ENCODE measurements at regions not wholly inside any gene's neighbourhood (a gene's known extent, or its start where the extent isn't known, plus 50 kb on each side); places are given as distances from the start of the nearest gene placed in this dataset.
A peak's percentile ranks its signal among the peaks of the same experiment; 100 is the strongest.

GRCh38 chr10:120960725-120961124, 109.6 kb downstream of the WDR11 start:
- no peak overlapping the region for H2BK5ac ChIP-seq (ENCODE audit: low read length)
- no peaks in the 10 kb centered on the region for H3K79me1 ChIP-seq (ENCODE audit: low read length)
- H4K5ac ChIP-seq (ENCODE audit: low read length): no peak overlapping the region

GRCh38 chr10:120961795-120962755, 110.9 kb downstream of the WDR11 start:
- no peaks in the 10 kb centered on the region for H3K79me1 ChIP-seq (ENCODE audit: low read length)
- H3K4me1 ChIP-seq (ENCODE audit: control insufficient read depth, low read depth, low read length): no peaks in the 10 kb centered on the region
- no peaks in the 10 kb centered on the region for H3K36me3 ChIP-seq (ENCODE audit: control insufficient read depth, insufficient read depth, low read length)
- H2BK5ac ChIP-seq (ENCODE audit: low read length): no peak overlapping the region
- no peaks in the 10 kb centered on the region for H3K27me3 ChIP-seq (ENCODE audit: insufficient read depth, low read length, poor library complexity)
- no peak overlapping the region for H3K4me2 ChIP-seq (ENCODE audit: low read length)
- H3K56ac ChIP-seq (ENCODE audit: low read length): no peak overlapping the region
- H3K4me3 ChIP-seq (ENCODE audit: low read length): no peak overlapping the region
- H3K27ac ChIP-seq (ENCODE audit: low read depth, low read length): no peak overlapping the region
- H2BK120ac ChIP-seq (ENCODE audit: low read depth, low read length): no peak overlapping the region
- H3K9ac ChIP-seq (ENCODE audit: low read length): no peak overlapping the region
- no peak for DNase-seq
- no peak overlapping the region for H3K23ac ChIP-seq (ENCODE audit: low read length)
- no peak overlapping the region for H4K5ac ChIP-seq (ENCODE audit: low read length)
- H2AK5ac ChIP-seq (ENCODE audit: low read length): no peak overlapping the region
- no peak overlapping the region for H4K8ac ChIP-seq (ENCODE audit: low read depth, low read length)
- no peak overlapping the region for H3K4ac ChIP-seq (ENCODE audit: low read depth, low read length)
- H3K18ac ChIP-seq (ENCODE audit: low read length): no peak overlapping the region
- H2BK15ac ChIP-seq (replicated peaks; ENCODE audit: low read depth): no peak overlapping the region
- WGBS (ENCODE audit: extremely low coverage, insufficient coverage, low lambda C conversion rate): no CpG with 5 or more reads among the region's 17 CpGs
- no peaks in the 10 kb centered on the region for H3K79me2 ChIP-seq (ENCODE audit: control insufficient read depth, insufficient read depth, low read length)

More at GRCh38 chr10:120960725-120961124, 109.6 kb downstream of the WDR11 start:
- Histone ChIP-seq H3K4me3 (ENCODE audit: low read length) (no peak overlapping the region), H3K4me1 (ENCODE audit: control insufficient read depth, low read depth, low read length) (no peaks in the 10 kb centered on the region), H4K8ac (ENCODE audit: low read depth, low read length) (no peak overlapping the region), H3K9ac (ENCODE audit: low read length) (no peak overlapping the region), H2BK120ac (ENCODE audit: low read depth, low read length) (no peak overlapping the region), H3K27me3 (ENCODE audit: insufficient read depth, low read length, poor library complexity) (no peaks in the 10 kb centered on the region), H3K27ac (ENCODE audit: low read depth, low read length) (no peak overlapping the region), H2BK15ac (replicated peaks; ENCODE audit: low read depth) (no peak overlapping the region), H2AK5ac (ENCODE audit: low read length) (no peak overlapping the region), H3K79me2 (ENCODE audit: control insufficient read depth, insufficient read depth, low read length) (no peaks in the 10 kb centered on the region), H3K18ac (ENCODE audit: low read length) (no peak overlapping the region), H3K4ac (ENCODE audit: low read depth, low read length) (no peak overlapping the region), H3K4me2 (ENCODE audit: low read length) (no peak overlapping the region), H3K36me3 (ENCODE audit: control insufficient read depth, insufficient read depth, low read length) (no peaks in the 10 kb centered on the region), H3K56ac (ENCODE audit: low read length) (no peak overlapping the region), H3K23ac (ENCODE audit: low read length) (no peak overlapping the region)
- WGBS (ENCODE audit: extremely low coverage, insufficient coverage, low lambda C conversion rate): no CpG with 5 or more reads among the region's 7 CpGs
- DNase-seq: no peak

GRCh38 chr10:120962756-120963593, 111.8 kb downstream of the WDR11 start:
- Histone ChIP-seq H2BK5ac (ENCODE audit: low read length) (no peak overlapping the region), H2BK120ac (ENCODE audit: low read depth, low read length) (no peak overlapping the region), H4K8ac (ENCODE audit: low read depth, low read length) (no peak overlapping the region), H3K4me2 (ENCODE audit: low read length) (no peak overlapping the region), H4K5ac (ENCODE audit: low read length) (no peak overlapping the region), H3K36me3 (ENCODE audit: control insufficient read depth, insufficient read depth, low read length) (no peaks in the 10 kb centered on the region), H3K79me1 (ENCODE audit: low read length) (no peaks in the 10 kb centered on the region), H3K79me2 (ENCODE audit: control insufficient read depth, insufficient read depth, low read length) (no peaks in the 10 kb centered on the region), H3K23ac (ENCODE audit: low read length) (no peak overlapping the region), H3K27ac (ENCODE audit: low read depth, low read length) (no peak overlapping the region), H3K27me3 (ENCODE audit: insufficient read depth, low read length, poor library complexity) (no peaks in the 10 kb centered on the region), H3K4me1 (ENCODE audit: control insufficient read depth, low read depth, low read length) (no peaks in the 10 kb centered on the region), H2AK5ac (ENCODE audit: low read length) (no peak overlapping the region), H3K56ac (ENCODE audit: low read length) (no peak overlapping the region), H3K4me3 (ENCODE audit: low read length) (no peak overlapping the region), H3K18ac (ENCODE audit: low read length) (no peak overlapping the region), H3K4ac (ENCODE audit: low read depth, low read length) (no peak overlapping the region), H2BK15ac (replicated peaks; ENCODE audit: low read depth) (no peak overlapping the region), H3K9ac (ENCODE audit: low read length) (no peak overlapping the region)
- no CpG with 5 or more reads among the region's 23 CpGs for WGBS (ENCODE audit: extremely low coverage, insufficient coverage, low lambda C conversion rate)
- peak; percentile 51 for DNase-seq

GRCh38 chr10:120963594-120964220, 112.5 kb downstream of the WDR11 start:
- H3K4ac ChIP-seq (ENCODE audit: low read depth, low read length): no peak overlapping the region
- H3K23ac ChIP-seq (ENCODE audit: low read length): no peak overlapping the region
- no peak overlapping the region for H2BK5ac ChIP-seq (ENCODE audit: low read length)
- no peaks in the 10 kb centered on the region for H3K4me1 ChIP-seq (ENCODE audit: control insufficient read depth, low read depth, low read length)
- no peak overlapping the region for H3K4me2 ChIP-seq (ENCODE audit: low read length)
- H4K8ac ChIP-seq (ENCODE audit: low read depth, low read length): no peak overlapping the region
- no peaks in the 10 kb centered on the region for H3K79me1 ChIP-seq (ENCODE audit: low read length)
- no peak overlapping the region for H3K18ac ChIP-seq (ENCODE audit: low read length)
- H3K79me2 ChIP-seq (ENCODE audit: control insufficient read depth, insufficient read depth, low read length): no peaks in the 10 kb centered on the region
- H2BK120ac ChIP-seq (ENCODE audit: low read depth, low read length): no peak overlapping the region
- H3K9ac ChIP-seq (ENCODE audit: low read length): no peak overlapping the region
- no peak overlapping the region for H2BK15ac ChIP-seq (replicated peaks; ENCODE audit: low read depth)
- WGBS (ENCODE audit: extremely low coverage, insufficient coverage, low lambda C conversion rate): no CpG with 5 or more reads among the region's 5 CpGs
- H3K36me3 ChIP-seq (ENCODE audit: control insufficient read depth, insufficient read depth, low read length): no peaks in the 10 kb centered on the region
- DNase-seq: no peak
- no peak overlapping the region for H4K5ac ChIP-seq (ENCODE audit: low read length)
- no peak overlapping the region for H3K4me3 ChIP-seq (ENCODE audit: low read length)
- no peaks in the 10 kb centered on the region for H3K27me3 ChIP-seq (ENCODE audit: insufficient read depth, low read length, poor library complexity)
- no peak overlapping the region for H3K56ac ChIP-seq (ENCODE audit: low read length)
- no peak overlapping the region for H2AK5ac ChIP-seq (ENCODE audit: low read length)
- H3K27ac ChIP-seq (ENCODE audit: low read depth, low read length): no peak overlapping the region

- H3K27me3 ChIP-seq (ENCODE audit: insufficient read depth, low read length, poor library complexity): no peaks in the 10 kb centered on the region
- no peak overlapping the region for H3K27ac ChIP-seq (ENCODE audit: low read depth, low read length)
- H3K18ac ChIP-seq (ENCODE audit: low read length): no peak overlapping the region
- no peaks in the 10 kb centered on the region for H3K79me1 ChIP-seq (ENCODE audit: low read length)
- no peak overlapping the region for H3K9ac ChIP-seq (ENCODE audit: low read length)
- H3K4me1 ChIP-seq (ENCODE audit: control insufficient read depth, low read depth, low read length): no peaks in the 10 kb centered on the region
- no peak overlapping the region for H3K56ac ChIP-seq (ENCODE audit: low read length)
- H3K36me3 ChIP-seq (ENCODE audit: control insufficient read depth, insufficient read depth, low read length): no peaks in the 10 kb centered on the region
- no peak overlapping the region for H4K8ac ChIP-seq (ENCODE audit: low read depth, low read length)
- no peak overlapping the region for H3K4me2 ChIP-seq (ENCODE audit: low read length)
- no peak overlapping the region for H4K5ac ChIP-seq (ENCODE audit: low read length)
- DNase-seq: no peak
- H3K23ac ChIP-seq (ENCODE audit: low read length): no peak overlapping the region
- no peak overlapping the region for H2BK5ac ChIP-seq (ENCODE audit: low read length)
- no peak overlapping the region for H2BK120ac ChIP-seq (ENCODE audit: low read depth, low read length)
- no peaks in the 10 kb centered on the region for H3K79me2 ChIP-seq (ENCODE audit: control insufficient read depth, insufficient read depth, low read length)
- H3K4ac ChIP-seq (ENCODE audit: low read depth, low read length): no peak overlapping the region
- no peak overlapping the region for H2BK15ac ChIP-seq (replicated peaks; ENCODE audit: low read depth)
- H2AK5ac ChIP-seq (ENCODE audit: low read length): no peak overlapping the region
- WGBS (ENCODE audit: extremely low coverage, insufficient coverage, low lambda C conversion rate): no CpG with 5 or more reads among the region's 6 CpGs
- H3K4me3 ChIP-seq (ENCODE audit: low read length): no peak overlapping the region
Measured at GRCh38 chr10:120966657-120967045, 115.5 kb downstream of the WDR11 start.
